ENCODE measurements at regions not wholly inside any gene's neighbourhood (a gene's known extent, or its start where the extent isn't known, plus 50 kb on each side); places are given as distances from the start of the nearest gene placed in this dataset.

GRCh38 chr7:125059861-125060456, 130.3 kb upstream of the POT1 start:
- ATAC-seq (no peak), DNase-seq (no peak)
- Histone ChIP-seq H3K27ac (no peak overlapping the region), H3K9me3 (no peaks in the 10 kb centered on the region), H3K4me1 (peaks cover 0 to 4% of the 10 kb centered on the region in 2 donors), H3K27me3 (no peaks in the 10 kb centered on the region), H3K4me3 (no peak overlapping the region), H3K36me3 (no peaks in the 10 kb centered on the region)
- intact Hi-C loops (cut with DNase I) = loop anchor here in 1 of 2 donors (10.0 kb wide), 1 partner anchor 615 kb away; no protein-coding TSS in a partner anchor
- TF ChIP-seq CTCF (IDR thresholded peaks at IDR 0.05) = peak; percentile 14 to 27

DNA sequence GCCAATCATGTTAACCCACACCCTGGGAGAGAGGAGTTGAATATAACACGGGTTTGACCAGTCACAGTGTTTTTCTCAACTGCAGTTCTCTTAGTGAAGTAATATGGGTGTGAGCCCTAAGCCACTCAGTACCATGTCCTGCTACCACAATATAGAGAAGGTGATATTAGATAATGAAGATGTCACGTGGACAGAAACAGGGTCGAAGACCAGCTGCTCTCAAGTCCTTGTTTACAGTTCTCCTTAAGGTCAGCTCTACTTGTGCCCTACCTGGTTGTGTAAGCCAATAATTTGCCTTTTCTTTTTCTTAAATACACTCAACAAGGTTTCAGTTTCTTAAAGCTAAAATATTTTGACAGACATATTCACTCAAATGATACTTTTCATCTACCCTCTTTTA, 128.3 kb upstream of the POT1 start:
- TF ChIP-seq CTCF (IDR thresholded peaks at IDR 0.05) = no peak
- Histone ChIP-seq H3K9me3 (no peaks in the 10 kb centered on the region), H3K36me3 (no peaks in the 10 kb centered on the region), H3K27ac (no peak overlapping the region), H3K4me1 (peaks cover 0 to 4% of the 10 kb centered on the region in 2 donors), H3K4me3 (no peak overlapping the region), H3K27me3 (no peaks in the 10 kb centered on the region)
- ATAC-seq = no peak
- intact Hi-C loops (cut with DNase I) = no loop called here
- no peak for DNase-seq

GRCh38 chr7:125055376-125055775, 125.8 kb upstream of the POT1 start:
- DNase-seq (no peak), ATAC-seq (no peak)
- intact Hi-C loops (cut with DNase I) = no loop called here
- Histone ChIP-seq H3K27ac (no peak overlapping the region), H3K36me3 (no peaks in the 10 kb centered on the region), H3K4me3 (no peak overlapping the region), H3K27me3 (no peaks in the 10 kb centered on the region), H3K4me1 (no peaks in the 10 kb centered on the region), H3K9me3 (no peaks in the 10 kb centered on the region)
- no peak for TF ChIP-seq CTCF (IDR thresholded peaks at IDR 0.05)

- intact Hi-C loops (cut with DNase I) = no loop called here
Observed at GRCh38 chr7:125046767-125047166, 117.1 kb upstream of the POT1 start.

GRCh38 chr7:125033506-125033905, 103.9 kb upstream of the POT1 start:
- Histone ChIP-seq H3K27me3 (no peaks in the 10 kb centered on the region), H3K4me1 (no peaks in the 10 kb centered on the region), H3K4me3 (no peak overlapping the region), H3K27ac (no peak overlapping the region), H3K36me3 (no peaks in the 10 kb centered on the region), H3K9me3 (no peaks in the 10 kb centered on the region)
- intact Hi-C loops (cut with DNase I) = no loop called here
- DNase-seq (no peak), ATAC-seq (no peak)
- TF ChIP-seq CTCF (IDR thresholded peaks at IDR 0.05) = no peak

More at GRCh38 chr7:125046767-125047166, 117.1 kb upstream of the POT1 start:
- TF ChIP-seq CTCF (IDR thresholded peaks at IDR 0.05) = no peak
- ATAC-seq = no peak
- Histone ChIP-seq H3K36me3 (no peaks in the 10 kb centered on the region), H3K9me3 (peaks cover 0 to 2% of the 10 kb centered on the region in 2 donors), H3K27ac (no peak overlapping the region), H3K27me3 (no peaks in the 10 kb centered on the region), H3K4me1 (no peaks in the 10 kb centered on the region), H3K4me3 (no peak overlapping the region)
- no peak for DNase-seq
